PC-9 (cell line): ENCODE measurements at regions not wholly inside any gene's neighbourhood (a gene's known extent, or its start where the extent isn't known, plus 50 kb on each side); places are given as distances from the start of the nearest gene placed in this dataset.

Source experiments
- BruUV-seq: library from RNA; stranded (reverse); fragments of 400-500 nt; replicated peaks from 2 replicates; lab custom pipeline; 2021; lab: Mats Ljungman, UMichigan
- CTCF ChIA-PET: fragments of 300-600 bp; sonication (Branson Sonifier 250); formaldehyde crosslinking; loops from one replicate; lab custom pipeline; 2022; ENCODE audit warnings: antibody characterized with exemption; lab: Charles Lee
- POLR2A ChIA-PET: fragments of 300-600 bp; sonication (Branson Sonifier 250); formaldehyde crosslinking; loops from one replicate; lab custom pipeline; 2022; ENCODE audit warnings: antibody characterized with exemption; ENCODE audit not compliant: unreplicated experiment; lab: Charles Lee
- DNase-seq, 2 experiments: peaks; one replicate each; pipeline versions ENCODE4 v3.0.0 to v3.0.0-alpha.2; 2015 to 2022; ENCODE audit warnings: mixed read lengths in 1 of 2
- H2AFZ ChIP-seq: fragments of 200-600 bp; sonication (generic); 2 replicates; pipeline ENCODE4 v1.8.1; 2017; ENCODE audit warnings: antibody characterized with exemption
- H3F3A ChIP-seq: fragments of 200-600 bp; sonication (generic); 2 replicates; pipeline ENCODE4 v1.8.1; 2017; ENCODE audit warnings: antibody characterized with exemption, mild to moderate bottlenecking, low read depth; ENCODE audit not compliant: insufficient read depth
- H3K27ac ChIP-seq: fragments of 200-600 bp; sonication (generic); 2 replicates; pipeline ENCODE4 v1.6.1; 2016; ENCODE audit warnings: mixed run types
- H3K27me3 ChIP-seq: fragments of 200-600 bp; sonication (generic); 2 replicates; pipeline ENCODE4 v1.6.1; 2016; ENCODE audit warnings: low read depth, mixed run types; ENCODE audit not compliant: insufficient read depth
- H3K36me3 ChIP-seq: fragments of 200-600 bp; sonication (generic); 2 replicates; pipeline ENCODE4 v1.6.1; 2016; ENCODE audit warnings: low read depth, mixed run types
- H3K4me1 ChIP-seq: fragments of 200-600 bp; sonication (generic); replicated peaks from 2 replicates; pipeline ENCODE4 v1.6.1; 2016; ENCODE audit warnings: mixed run types; ENCODE audit not compliant: insufficient read depth
- H3K4me2 ChIP-seq: fragments of 200-600 bp; sonication (generic); 2 replicates; pipeline ENCODE4 v1.6.1; 2017; ENCODE audit warnings: mixed run types
- H3K4me3 ChIP-seq: fragments of 200-600 bp; sonication (generic); 2 replicates; pipeline ENCODE4 v1.6.1; 2016; ENCODE audit warnings: mixed run types
- H3K79me2 ChIP-seq: fragments of 200-600 bp; sonication (generic); 2 replicates; pipeline ENCODE4 v1.6.1; 2017; ENCODE audit warnings: low read depth, mixed run types
- H3K9me2 ChIP-seq: fragments of 200-600 bp; sonication (generic); 2 replicates; pipeline ENCODE4 v1.8.1; 2017; ENCODE audit warnings: mild to moderate bottlenecking; ENCODE audit not compliant: insufficient read depth
- H3K9me3 ChIP-seq: fragments of 200-600 bp; sonication (generic); 2 replicates; pipeline ENCODE4 v1.8.1; 2016; ENCODE audit warnings: low read depth; ENCODE audit not compliant: insufficient read depth
- H4K20me1 ChIP-seq: fragments of 200-600 bp; sonication (generic); 2 replicates; pipeline ENCODE4 v1.8.1; 2017; ENCODE audit not compliant: insufficient read depth
- CTCF ChIP-seq: fragments of 200-600 bp; sonication (generic); conservative IDR thresholded peaks from 2 replicates; pipeline ENCODE4 v1.6.1; 2017; ENCODE audit warnings: mixed run types, antibody characterized with exemption, mild to moderate bottlenecking, moderate library complexity
- EZH2 ChIP-seq: fragments of 200-600 bp; sonication (generic); IDR thresholded peaks from 2 replicates; pipeline ENCODE4 v1.8.0; 2017; ENCODE audit warnings: antibody characterized with exemption, low read depth
- intact Hi-C: fragments of 100-400 bp; cut with micrococcal nuclease; formaldehyde crosslinking; loops from one replicate; pipeline ENCODE4 v1.10.0; 2022; ENCODE audit not compliant: unreplicated experiment

DNA sequence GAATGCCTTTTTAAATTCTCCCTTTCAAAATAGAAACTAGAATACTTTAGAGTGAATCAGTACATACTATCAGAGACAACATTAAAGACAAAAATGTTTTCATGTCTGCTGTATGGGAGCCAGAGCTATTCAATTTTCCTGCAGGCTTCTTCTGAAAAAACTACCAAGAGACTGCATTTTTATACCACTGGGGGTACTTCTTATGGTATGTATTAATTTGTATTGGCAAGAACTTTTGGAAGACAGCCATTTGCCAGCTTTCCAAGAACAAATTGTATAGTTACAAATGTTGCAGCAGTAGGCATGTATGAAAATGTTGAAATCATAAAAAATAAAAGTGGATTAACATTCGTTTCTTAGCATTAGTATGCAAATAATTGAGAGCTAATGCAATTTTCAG is 1010.0 kb upstream of the CADM2 start:
- H3K4me3 ChIP-seq: no peak overlapping the region
- H2AFZ ChIP-seq: no peak overlapping the region; the same call in 1 of the 2 replicates
- no peaks in the 10 kb centered on the region for H3K79me2 ChIP-seq
- intact Hi-C loops: no loop called here
- no peaks in the 10 kb centered on the region for H4K20me1 ChIP-seq
- no peaks in the 10 kb centered on the region for H3K27me3 ChIP-seq
- ChIA-PET CTCF (no interaction called here), POLR2A (interaction anchor here (0.7 kb wide), 1 partner anchor 36 kb away, joined by 5 read pairs; no protein-coding TSS in a partner anchor)
- no peaks in the 10 kb centered on the region for H3K4me1 ChIP-seq
- TF ChIP-seq CTCF (no peak), EZH2 (no peak)
- no TSS peak for BruUV-seq
- H3F3A ChIP-seq: no peaks in the 10 kb centered on the region
- H3K9me3 ChIP-seq: no peaks in the 10 kb centered on the region
- DNase-seq: no peak
- no peak overlapping the region for H3K27ac ChIP-seq
- H3K4me2 ChIP-seq: no peak overlapping the region
- no peaks in the 10 kb centered on the region for H3K36me3 ChIP-seq
- H3K9me2 ChIP-seq: no peaks in the 10 kb centered on the region

DNA sequence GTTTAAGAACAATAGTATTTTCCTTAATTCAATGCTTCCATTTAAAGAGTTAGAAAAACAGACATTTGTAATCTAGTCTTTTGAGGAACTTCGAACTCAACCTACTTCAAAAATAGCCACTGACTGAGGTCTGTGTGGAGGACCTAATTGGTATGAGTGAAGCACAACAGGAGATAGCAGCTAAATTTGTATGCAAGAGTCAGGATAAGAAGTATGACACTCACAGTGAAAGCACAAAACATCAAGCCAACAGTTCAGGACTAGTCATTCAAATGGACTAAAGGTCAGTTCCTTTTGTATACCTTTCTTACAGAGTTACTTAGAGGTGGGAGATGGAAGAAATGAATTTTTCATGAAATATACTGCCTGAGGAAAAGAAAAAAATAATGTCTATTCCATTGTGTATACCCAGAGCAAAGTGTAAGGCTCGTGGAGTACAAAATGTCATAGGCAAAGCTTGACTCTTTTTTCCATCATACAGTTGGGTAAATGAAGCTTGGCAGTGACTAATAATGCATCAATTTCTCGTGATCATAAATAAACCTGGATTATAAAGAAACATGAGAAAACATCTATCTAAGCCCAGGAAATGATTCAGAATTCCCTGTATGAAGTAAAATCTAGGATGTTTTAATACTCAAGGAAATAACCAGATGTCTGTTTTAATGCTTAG is 1005.2 kb upstream of the CADM2 start:
- Histone ChIP-seq H3F3A (no peaks in the 10 kb centered on the region), H3K9me2 (no peaks in the 10 kb centered on the region), H3K4me1 (no peaks in the 10 kb centered on the region), H4K20me1 (no peaks in the 10 kb centered on the region), H3K79me2 (no peaks in the 10 kb centered on the region), H3K27me3 (no peaks in the 10 kb centered on the region), H3K27ac (no peak overlapping the region), H3K36me3 (no peaks in the 10 kb centered on the region), H3K9me3 (no peaks in the 10 kb centered on the region), H3K4me2 (no peak overlapping the region), H2AFZ (no peak overlapping the region), H3K4me3 (no peak overlapping the region)
- no peak for DNase-seq
- ChIA-PET CTCF (no interaction called here), POLR2A (no interaction called here)
- no TSS peak for BruUV-seq
- intact Hi-C loops: no loop called here
- TF ChIP-seq EZH2: no peak
- no peak for TF ChIP-seq CTCF

DNA sequence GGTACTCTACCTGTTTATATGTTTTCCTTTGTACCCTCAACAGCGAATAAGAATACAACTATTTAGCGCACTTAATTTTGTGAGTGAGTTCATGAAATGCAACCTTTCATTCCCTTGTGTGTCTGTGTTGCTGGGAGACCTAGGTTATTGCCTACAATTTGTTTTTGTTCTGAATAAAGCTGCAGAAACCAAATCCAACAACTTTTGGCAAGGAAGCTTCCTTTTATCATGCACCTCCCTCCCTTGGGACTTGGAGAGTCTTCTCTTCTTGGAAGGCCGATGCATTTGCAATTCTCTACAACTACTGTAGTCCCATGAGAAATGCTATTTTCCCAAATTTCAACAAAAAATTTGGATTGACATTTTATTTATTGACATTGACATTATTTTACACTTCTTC is 1002.4 kb upstream of the CADM2 start:
- intact Hi-C loops: no loop called here
- Histone ChIP-seq H3K4me1 (no peaks in the 10 kb centered on the region), H3F3A (no peaks in the 10 kb centered on the region), H2AFZ (no peak overlapping the region), H3K4me2 (no peak overlapping the region), H3K27ac (no peak overlapping the region), H4K20me1 (no peaks in the 10 kb centered on the region), H3K4me3 (no peak overlapping the region), H3K9me3 (no peaks in the 10 kb centered on the region), H3K27me3 (no peaks in the 10 kb centered on the region), H3K9me2 (no peaks in the 10 kb centered on the region), H3K36me3 (no peaks in the 10 kb centered on the region), H3K79me2 (no peaks in the 10 kb centered on the region)
- no TSS peak for BruUV-seq
- no peak for TF ChIP-seq EZH2
- no peak for TF ChIP-seq CTCF
- no peak for DNase-seq
- ChIA-PET POLR2A (no interaction called here), CTCF (no interaction called here)
